Transverse colon (tissue), 4 donors: ENCODE measurements at regions not wholly inside any gene's neighbourhood (a gene's known extent, or its start where the extent isn't known, plus 50 kb on each side); places are given as distances from the start of the nearest gene placed in this dataset.
A peak's percentile ranks its signal among the peaks of the same experiment; 100 is the strongest.

Experiments
- DNase-seq: peaks from one replicate; pipeline ENCODE4 v3.0.0-alpha.2; 2019
- H3K27ac ChIP-seq, 4 donors: fragments of 200-600 bp; sonication (generic); 2 replicates each; pipeline ENCODE4 v1.5.1; 2016 to 2018; ENCODE audit warnings: inconsistent platforms in 4 of 4
- H3K27me3 ChIP-seq: fragments of 200-600 bp; sonication (generic); 2 replicates; pipeline ENCODE4 v1.5.1; 2017; ENCODE audit warnings: inconsistent platforms
- H3K36me3 ChIP-seq, 4 donors: fragments of 200-600 bp; sonication (generic); 2 replicates each; pipeline ENCODE4 v1.5.1; 2017 to 2019; ENCODE audit warnings: inconsistent platforms in 4 of 4
- H3K4me1 ChIP-seq, 4 donors: fragments of 200-600 bp; sonication (generic); 2 replicates each; pipeline ENCODE4 v1.5.1; 2017 to 2020; ENCODE audit warnings: inconsistent platforms in 4 of 4
- H3K4me3 ChIP-seq, 4 donors: fragments of 200-600 bp; sonication (generic); 1 replicate in 1 of 4; 2 replicates in 3 of 4; pipeline versions ENCODE4 v1.5.1 to v1.6.1; 2017 to 2019; ENCODE audit warnings: inconsistent platforms in 4 of 4
- H3K9me3 ChIP-seq, 2 donors: fragments of 200-600 bp; sonication (generic); 2 replicates each; pipeline ENCODE4 v1.5.1; 2017 to 2019; ENCODE audit warnings: inconsistent platforms in 2 of 2
- EP300 ChIP-seq: sonication (generic); formaldehyde crosslinking; IDR thresholded peaks from one replicate; pipeline ENCODE4 v1.6.1; 2017; ENCODE audit warnings: antibody characterized with exemption, low read depth
- POLR2A ChIP-seq: fragments of 450-650 bp; IDR thresholded peaks from one replicate; pipeline ENCODE4 v1.6.1; 2016; ENCODE audit warnings: antibody characterized with exemption, mild to moderate bottlenecking, moderate library complexity
- POLR2AphosphoS5 ChIP-seq, 3 donors: sonication (generic); formaldehyde crosslinking; IDR thresholded peaks; one replicate each; pipeline ENCODE4 v1.6.1; 2016; ENCODE audit warnings: antibody characterized with exemption in 3 of 3
- WGBS, 2 donors: methylation state at CpG; one replicate each; pipeline ENCODE4 v1.1.5; 2018; ENCODE audit warnings: low coverage in 1 of 2; 5-methylcytosine and 5-hydroxymethylcytosine counted together
- in situ Hi-C, 4 donors: fragments of 200-750 bp; cut with MboI; loops; one replicate each; pipeline versions ENCODE4 v1.15.0 to v1.15.1; 2017; ENCODE audit warnings: low sequenced_read_pairs in 3 of 4, low pct_ligation_motif_present in 1 of 4, low pct_unique_long_range_greater_than_20kb in 1 of 4
- intact Hi-C: fragments of 100-400 bp; cut with DNase I; formaldehyde crosslinking; loops from one replicate; pipeline ENCODE4 v1.15.1; 2023; ENCODE audit warnings: low total_unique reads
- TF ChIP-seq, protein P1 (sequence below), 5 experiments: fragments of 200-600 bp in 3 of 5; fragments of 450-650 bp in 2 of 5; sonication (generic) in 3 of 5; IDR thresholded peaks; 1 replicate in 2 of 5; 2 replicates in 3 of 5; pipeline ENCODE4 v1.5.1; 2016 to 2017; ENCODE audit warnings: antibody characterized with exemption in 5 of 5, inconsistent platforms in 3 of 5, mild to moderate bottlenecking in 2 of 5, moderate library complexity in 1 of 5

DNA sequence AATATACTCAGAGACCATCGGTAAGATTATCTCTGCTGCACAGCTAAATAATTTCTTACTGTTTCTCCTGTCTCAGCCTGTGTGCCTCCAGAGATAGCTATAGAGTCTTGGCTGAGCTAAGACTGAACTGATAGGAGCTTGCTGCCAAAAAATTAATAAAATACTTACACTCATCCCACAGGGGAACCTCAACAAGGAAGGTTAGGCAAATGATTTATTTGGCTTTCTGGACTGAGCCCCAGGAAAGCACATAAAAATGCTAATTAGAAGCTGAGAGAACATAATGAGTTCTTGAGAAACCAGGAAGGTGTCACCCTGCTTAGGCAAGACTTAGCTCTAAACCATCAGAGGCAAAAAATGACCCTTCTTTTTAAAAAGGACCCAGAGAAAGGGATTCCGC, 534.5 kb downstream of the TNS3 start:
- H3K36me3 ChIP-seq, result no peaks in the 10 kb centered on the region
- no peaks in the 10 kb centered on the region for H3K27me3 ChIP-seq
- no peak for TF ChIP-seq POLR2AphosphoS5 (IDR thresholded peaks at IDR 0.05)
- intact Hi-C loops, result no loop called here
- no peak for DNase-seq
- H3K9me3 ChIP-seq, result no peaks in the 10 kb centered on the region
- H3K4me1 ChIP-seq, result peaks cover 0 to 16% (median 4%) of the 10 kb centered on the region in 4 donors
- in situ Hi-C loops, result loop anchor here in 1 of 4 donors (25.0 kb wide), 1 partner anchor 110 kb away; no protein-coding TSS in a partner anchor
- no peak overlapping the region for H3K27ac ChIP-seq
- 77 to 80% methylated on average over 1 to 2 of the region's 2 CpGs for WGBS, 2 donors
- H3K4me3 ChIP-seq, result no peak overlapping the region

DNA sequence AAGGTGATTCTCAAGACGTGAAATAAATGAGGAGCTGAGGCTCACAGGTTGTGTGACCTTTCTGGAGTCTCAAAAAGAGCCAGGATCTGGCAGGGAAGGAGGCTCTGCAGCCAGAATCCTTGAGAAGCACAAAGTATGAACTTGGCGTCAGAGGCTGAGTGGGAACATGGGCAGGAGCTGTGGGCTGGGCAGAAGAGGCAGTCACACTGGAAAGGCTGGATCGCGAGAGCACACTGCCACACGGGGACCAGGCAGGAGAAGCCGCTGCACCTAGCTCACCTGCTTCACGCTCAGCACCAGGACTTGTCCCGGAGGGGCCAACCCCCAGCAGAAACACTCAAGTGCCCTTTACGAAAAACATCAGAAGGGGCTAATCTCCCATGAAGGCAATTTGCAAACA, 535.0 kb downstream of the TNS3 start:
- Histone ChIP-seq H3K27me3 (no peaks in the 10 kb centered on the region), H3K36me3 (no peaks in the 10 kb centered on the region), H3K4me1 (peaks cover 0 to 16% (median 4%) of the 10 kb centered on the region in 4 donors), H3K27ac (no peak overlapping the region), H3K9me3 (no peaks in the 10 kb centered on the region), H3K4me3 (no peak overlapping the region)
- intact Hi-C loops (no loop called here), in situ Hi-C loops (loop anchor here in 1 of 4 donors (25.0 kb wide), 1 partner anchor 110 kb away; no protein-coding TSS in a partner anchor)
- WGBS, 2 donors, result 72 to 83% methylated on average over 2 to 9 of the region's 9 CpGs
- no peak for DNase-seq
- TF ChIP-seq EP300, result no peak
- TF ChIP-seq, protein P1, sequence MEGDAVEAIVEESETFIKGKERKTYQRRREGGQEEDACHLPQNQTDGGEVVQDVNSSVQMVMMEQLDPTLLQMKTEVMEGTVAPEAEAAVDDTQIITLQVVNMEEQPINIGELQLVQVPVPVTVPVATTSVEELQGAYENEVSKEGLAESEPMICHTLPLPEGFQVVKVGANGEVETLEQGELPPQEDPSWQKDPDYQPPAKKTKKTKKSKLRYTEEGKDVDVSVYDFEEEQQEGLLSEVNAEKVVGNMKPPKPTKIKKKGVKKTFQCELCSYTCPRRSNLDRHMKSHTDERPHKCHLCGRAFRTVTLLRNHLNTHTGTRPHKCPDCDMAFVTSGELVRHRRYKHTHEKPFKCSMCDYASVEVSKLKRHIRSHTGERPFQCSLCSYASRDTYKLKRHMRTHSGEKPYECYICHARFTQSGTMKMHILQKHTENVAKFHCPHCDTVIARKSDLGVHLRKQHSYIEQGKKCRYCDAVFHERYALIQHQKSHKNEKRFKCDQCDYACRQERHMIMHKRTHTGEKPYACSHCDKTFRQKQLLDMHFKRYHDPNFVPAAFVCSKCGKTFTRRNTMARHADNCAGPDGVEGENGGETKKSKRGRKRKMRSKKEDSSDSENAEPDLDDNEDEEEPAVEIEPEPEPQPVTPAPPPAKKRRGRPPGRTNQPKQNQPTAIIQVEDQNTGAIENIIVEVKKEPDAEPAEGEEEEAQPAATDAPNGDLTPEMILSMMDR (IDR thresholded peaks at IDR 0.05), result no peak
- TF ChIP-seq POLR2A, result no peak

DNA sequence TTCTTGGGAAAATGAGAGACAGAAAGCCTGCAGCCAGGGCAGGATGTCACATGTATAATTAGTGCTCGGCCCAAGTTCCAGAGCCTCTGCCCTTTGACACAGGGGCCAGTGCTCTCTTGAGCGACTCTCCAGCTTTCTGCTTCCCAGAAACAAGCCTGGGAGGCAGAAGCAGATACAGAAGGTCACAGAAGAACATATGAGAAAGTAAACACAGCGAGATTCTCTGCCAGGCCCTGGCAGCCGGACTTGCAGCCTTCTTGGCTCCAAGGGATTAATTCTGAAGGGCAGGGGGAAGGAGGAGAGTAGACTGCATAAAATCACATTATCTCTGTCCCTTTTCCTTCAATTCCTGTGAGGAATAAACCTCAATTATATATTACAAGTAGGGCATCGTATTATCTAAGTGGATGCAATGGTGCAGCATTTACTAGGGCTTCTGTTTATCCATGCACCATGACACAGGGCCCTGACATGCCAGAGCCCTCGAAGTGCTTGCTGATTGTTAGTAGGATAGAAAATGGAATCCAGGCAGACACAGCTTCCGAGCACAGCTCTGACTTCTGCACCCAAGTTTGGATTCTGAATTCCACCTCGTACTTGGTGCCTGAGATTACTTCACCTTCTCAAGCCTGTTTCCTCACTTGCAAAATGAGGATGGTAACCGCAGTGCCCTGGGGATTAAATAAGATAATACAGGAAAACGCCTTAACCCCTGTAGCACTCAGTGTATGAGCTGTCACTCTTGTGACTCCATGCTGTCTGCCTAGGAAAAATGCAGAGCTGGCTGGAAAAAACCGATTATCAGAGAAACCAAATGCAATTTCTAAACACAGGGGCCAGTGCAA, 536.5 kb downstream of the TNS3 start:
- WGBS, 2 donors, result 46 to 47% methylated on average over 6 to 11 of the region's 11 CpGs
- intact Hi-C loops, result no loop called here
- Histone ChIP-seq H3K27ac (peak overlapping the region in 2 of 4 donors; percentile 12 to 21), H3K9me3 (no peaks in the 10 kb centered on the region), H3K4me3 (no peak overlapping the region), H3K4me1 (peaks cover 0 to 16% (median 4%) of the 10 kb centered on the region in 4 donors), H3K36me3 (no peaks in the 10 kb centered on the region), H3K27me3 (no peaks in the 10 kb centered on the region)
- in situ Hi-C loops, result loop anchor here in 1 of 4 donors (25.0 kb wide), 1 partner anchor 108 kb away; no protein-coding TSS in a partner anchor
- no peak for TF ChIP-seq POLR2AphosphoS5 (IDR thresholded peaks at IDR 0.05)
- TF ChIP-seq, protein P1 (IDR thresholded peaks at IDR 0.05), result no peak
- no peak for DNase-seq

DNA sequence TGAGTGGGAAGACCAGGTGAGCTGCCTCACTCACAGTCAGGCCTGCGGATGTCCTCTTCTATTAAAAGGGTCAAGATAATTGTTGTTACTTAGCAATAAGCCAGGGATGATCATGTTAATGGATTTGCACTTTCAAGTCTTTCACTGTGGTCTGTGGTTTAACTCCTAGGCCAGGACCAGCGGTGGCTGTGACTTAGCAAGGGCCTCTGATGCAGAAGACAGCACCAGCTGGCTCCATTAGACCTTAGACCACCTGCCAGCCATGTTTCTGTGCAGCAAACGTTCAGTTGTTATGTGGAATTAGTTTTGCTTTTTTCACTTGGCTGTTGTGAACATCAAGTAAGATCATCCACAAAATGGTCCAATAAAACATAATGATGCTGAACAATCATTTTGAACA, 537.3 kb downstream of the TNS3 start:
- Histone ChIP-seq H3K27ac (no peak overlapping the region), H3K4me3 (no peak overlapping the region), H3K36me3 (no peaks in the 10 kb centered on the region), H3K27me3 (no peaks in the 10 kb centered on the region), H3K4me1 (peaks cover 0 to 16% (median 5%) of the 10 kb centered on the region in 4 donors), H3K9me3 (no peaks in the 10 kb centered on the region)
- intact Hi-C loops (no loop called here), in situ Hi-C loops (loop anchor here in 1 of 4 donors (25.0 kb wide), 1 partner anchor 107 kb away; no protein-coding TSS in a partner anchor)
- TF ChIP-seq, protein P1 (IDR thresholded peaks at IDR 0.05), result no peak
- DNase-seq, result no peak
- 60 to 61% methylated on average over 1 to 3 of the region's 3 CpGs for WGBS, 2 donors
